Osteoblast (primary cell): ENCODE measurements at regions not wholly inside any gene's neighbourhood (a gene's known extent, or its start where the extent isn't known, plus 50 kb on each side); places are given as distances from the start of the nearest gene placed in this dataset.

ENCODE experiments used
- DNase-seq: peaks from one replicate; pipeline ENCODE4 v3.0.0; 2011; ENCODE audit warnings: low spot score, mixed read lengths; ENCODE audit not compliant: insufficient read length; ENCODE audit errors: missing footprints
- H2AFZ ChIP-seq: 2 replicates; pipeline ENCODE4 v1.6.0; 2011; ENCODE audit warnings: mild to moderate bottlenecking, low read length
- H3K27ac ChIP-seq: 2 replicates; pipeline ENCODE4 v1.5.1; 2011; ENCODE audit warnings: mild to moderate bottlenecking, low read depth, low read length, moderate library complexity
- H3K27me3 ChIP-seq: 2 replicates; pipeline ENCODE4 v1.6.0; 2012; ENCODE audit warnings: mild to moderate bottlenecking, control low read depth, inconsistent platforms, low read length, moderate library complexity; ENCODE audit not compliant: insufficient read depth
- H3K36me3 ChIP-seq: 2 replicates; pipeline ENCODE4 v1.5.1; 2011; ENCODE audit warnings: mild to moderate bottlenecking, low read length, control low read depth, moderate library complexity; ENCODE audit not compliant: insufficient read depth
- H3K4me1 ChIP-seq: 2 replicates; pipeline ENCODE4 v1.5.1; 2011; ENCODE audit warnings: mild to moderate bottlenecking, low read length, control low read depth, moderate library complexity; ENCODE audit not compliant: insufficient read depth
- H3K4me2 ChIP-seq: 2 replicates; pipeline ENCODE4 v1.6.0; 2011; ENCODE audit warnings: mild to moderate bottlenecking, low read length; ENCODE audit not compliant: insufficient read depth
- H3K4me3 ChIP-seq: fragments of 200-600 bp; sonication (generic); 3 replicates; pipeline ENCODE4 v1.5.1; 2012; ENCODE audit warnings: mild to moderate bottlenecking, low read length, inconsistent platforms; ENCODE audit not compliant: insufficient read depth
- H3K79me2 ChIP-seq: 2 replicates; pipeline ENCODE4 v1.6.0; 2012; ENCODE audit warnings: mild to moderate bottlenecking, low read length, control low read depth, inconsistent platforms; ENCODE audit not compliant: insufficient read depth
- H3K9me3 ChIP-seq: 2 replicates; pipeline ENCODE4 v1.5.1; 2011; ENCODE audit warnings: low read depth, low read length, control low read depth
- H4K20me1 ChIP-seq: 2 replicates; pipeline ENCODE4 v1.6.0; 2012; ENCODE audit warnings: mild to moderate bottlenecking, low read length, control low read depth; ENCODE audit not compliant: insufficient read depth
- CTCF ChIP-seq: IDR thresholded peaks from 2 replicates; pipeline ENCODE4 v1.5.1; 2011; ENCODE audit warnings: mild to moderate bottlenecking, low read depth, low read length, moderate library complexity; ENCODE audit errors: extremely low read depth

DNA sequence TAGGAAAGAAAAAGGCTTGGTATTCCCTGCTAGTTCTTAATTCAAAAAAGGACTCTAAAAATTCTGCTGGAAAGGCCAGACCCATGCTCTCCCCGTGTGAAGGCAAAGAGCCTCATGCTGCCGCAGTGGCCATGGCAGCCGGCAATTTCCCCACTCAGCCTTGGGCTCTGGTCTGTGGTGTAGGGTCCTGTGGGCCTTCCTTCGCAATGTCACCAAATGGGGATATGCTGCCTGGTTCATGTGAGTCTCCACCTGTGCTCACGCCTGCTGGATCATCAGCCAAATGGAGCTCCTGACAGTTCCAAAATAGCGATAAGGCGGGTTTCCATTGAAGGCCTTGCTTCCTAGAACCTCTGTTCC, 282.8 kb upstream of the ATP5MC3 start:
- Histone ChIP-seq H3K27ac (no peak overlapping the region), H3K79me2 (no peaks in the 10 kb centered on the region), H3K9me3 (no peaks in the 10 kb centered on the region), H3K27me3 (no peaks in the 10 kb centered on the region), H3K4me1 (no peaks in the 10 kb centered on the region), H4K20me1 (no peaks in the 10 kb centered on the region), H3K36me3 (no peaks in the 10 kb centered on the region), H2AFZ (no peak overlapping the region), H3K4me2 (no peak overlapping the region), H3K4me3 (no peak overlapping the region)
- no peak for DNase-seq
- no peak for TF ChIP-seq CTCF

DNA sequence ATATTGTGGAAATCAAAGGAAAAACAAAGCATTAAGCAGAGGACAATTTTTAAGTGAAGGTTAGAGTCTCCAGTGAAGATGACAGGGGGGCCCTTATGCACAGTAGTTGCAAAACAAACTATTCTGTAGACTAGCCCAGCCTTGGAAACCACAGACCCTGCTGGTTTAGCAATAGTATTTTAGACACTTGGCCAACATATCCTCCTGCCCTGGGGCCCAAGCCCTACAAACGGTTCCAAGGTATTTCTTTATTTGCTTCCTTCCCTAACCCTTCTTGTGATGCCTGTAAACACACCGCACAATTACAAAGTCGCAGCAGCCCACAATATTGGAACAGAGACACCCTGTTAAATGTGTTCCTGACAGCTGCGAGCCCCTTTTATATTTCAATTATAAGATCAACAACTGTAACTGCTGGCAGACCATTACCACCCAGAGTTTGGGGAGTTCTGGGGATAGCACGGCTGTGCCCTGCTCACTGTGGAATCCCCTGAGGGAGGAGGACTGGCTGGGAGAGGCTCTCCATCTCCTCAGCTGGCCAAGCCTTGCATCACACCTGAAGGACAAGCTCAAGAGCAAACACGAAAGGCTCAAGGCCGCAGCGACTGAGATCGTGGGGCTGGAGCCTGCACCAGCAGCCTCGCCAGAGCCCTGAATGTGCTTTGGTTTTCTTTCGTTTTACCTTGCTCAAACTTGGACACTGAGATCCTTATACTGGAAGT, 282.2 kb upstream of the ATP5MC3 start:
- Histone ChIP-seq H3K27me3 (no peaks in the 10 kb centered on the region), H2AFZ (no peak overlapping the region), H3K4me2 (no peak overlapping the region), H3K4me3 (no peak overlapping the region), H3K4me1 (no peaks in the 10 kb centered on the region), H4K20me1 (no peaks in the 10 kb centered on the region), H3K27ac (no peak overlapping the region), H3K79me2 (no peaks in the 10 kb centered on the region), H3K9me3 (no peaks in the 10 kb centered on the region), H3K36me3 (no peaks in the 10 kb centered on the region)
- no peak for TF ChIP-seq CTCF
- no peak for DNase-seq

- H3K4me2 ChIP-seq: no peak overlapping the region
- no peak overlapping the region for H2AFZ ChIP-seq
- H3K9me3 ChIP-seq: no peaks in the 10 kb centered on the region
- no peaks in the 10 kb centered on the region for H4K20me1 ChIP-seq
- no peaks in the 10 kb centered on the region for H3K4me1 ChIP-seq
- no peak for TF ChIP-seq CTCF
- H3K27ac ChIP-seq: no peak overlapping the region
- no peak for DNase-seq
- H3K27me3 ChIP-seq: no peaks in the 10 kb centered on the region
- no peaks in the 10 kb centered on the region for H3K79me2 ChIP-seq
- H3K4me3 ChIP-seq: no peak overlapping the region
- H3K36me3 ChIP-seq: no peaks in the 10 kb centered on the region
Observed at GRCh38 chr2:175463169-175463568, 281.7 kb upstream of the ATP5MC3 start.

- no peak overlapping the region for H3K27ac ChIP-seq
Observed at GRCh38 chr2:175462246-175462645, 280.7 kb upstream of the ATP5MC3 start.

More at GRCh38 chr2:175462246-175462645, 280.7 kb upstream of the ATP5MC3 start:
- Histone ChIP-seq H3K36me3 (no peaks in the 10 kb centered on the region), H3K9me3 (no peaks in the 10 kb centered on the region), H2AFZ (no peak overlapping the region), H3K27me3 (no peaks in the 10 kb centered on the region), H3K4me1 (no peaks in the 10 kb centered on the region), H4K20me1 (no peaks in the 10 kb centered on the region), H3K4me3 (no peak overlapping the region), H3K79me2 (no peaks in the 10 kb centered on the region), H3K4me2 (no peak overlapping the region)
- no peak for TF ChIP-seq CTCF
- no peak for DNase-seq
